GM12865 (cell line): ENCODE measurements at regions not wholly inside any gene's neighbourhood (a gene's known extent, or its start where the extent isn't known, plus 50 kb on each side); places are given as distances from the start of the nearest gene placed in this dataset.

Source experiments
- DNase-seq: peaks from one replicate; pipeline ENCODE4 v3.0.0; 2010; ENCODE audit warnings: low read depth
- H3K4me3 ChIP-seq: 2 replicates; pipeline ENCODE4 v1.5.1; 2011; ENCODE audit warnings: mild to moderate bottlenecking, low read depth, low read length, control low read depth
- TF ChIP-seq, protein P1 (sequence below): IDR thresholded peaks from 2 replicates; pipeline ENCODE4 v1.5.1; 2011; ENCODE audit warnings: low read length, control low read depth, low read depth, inconsistent platforms; ENCODE audit not compliant: insufficient read depth; ENCODE audit errors: missing control alignments

DNA sequence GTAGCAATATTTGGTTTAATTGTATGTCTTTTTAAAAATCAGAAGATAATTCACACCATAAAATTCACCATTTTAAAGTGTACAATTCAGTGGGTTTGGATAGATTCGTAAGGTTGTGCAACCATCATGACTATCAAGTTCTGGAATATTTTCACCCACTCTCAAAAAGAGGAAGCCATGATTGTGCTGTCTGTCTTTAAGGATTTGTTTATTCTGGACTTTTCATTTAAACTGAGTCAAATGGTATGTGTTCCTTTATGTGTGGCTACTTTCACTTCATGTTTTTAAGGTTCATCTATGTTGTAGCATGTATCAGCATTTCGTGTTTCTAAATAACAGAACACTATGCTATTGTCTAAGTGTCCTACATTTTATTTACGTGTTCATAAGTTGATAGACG, 68.1 kb upstream of the CPHXL start:
- no peak for DNase-seq
- TF ChIP-seq, protein P1, sequence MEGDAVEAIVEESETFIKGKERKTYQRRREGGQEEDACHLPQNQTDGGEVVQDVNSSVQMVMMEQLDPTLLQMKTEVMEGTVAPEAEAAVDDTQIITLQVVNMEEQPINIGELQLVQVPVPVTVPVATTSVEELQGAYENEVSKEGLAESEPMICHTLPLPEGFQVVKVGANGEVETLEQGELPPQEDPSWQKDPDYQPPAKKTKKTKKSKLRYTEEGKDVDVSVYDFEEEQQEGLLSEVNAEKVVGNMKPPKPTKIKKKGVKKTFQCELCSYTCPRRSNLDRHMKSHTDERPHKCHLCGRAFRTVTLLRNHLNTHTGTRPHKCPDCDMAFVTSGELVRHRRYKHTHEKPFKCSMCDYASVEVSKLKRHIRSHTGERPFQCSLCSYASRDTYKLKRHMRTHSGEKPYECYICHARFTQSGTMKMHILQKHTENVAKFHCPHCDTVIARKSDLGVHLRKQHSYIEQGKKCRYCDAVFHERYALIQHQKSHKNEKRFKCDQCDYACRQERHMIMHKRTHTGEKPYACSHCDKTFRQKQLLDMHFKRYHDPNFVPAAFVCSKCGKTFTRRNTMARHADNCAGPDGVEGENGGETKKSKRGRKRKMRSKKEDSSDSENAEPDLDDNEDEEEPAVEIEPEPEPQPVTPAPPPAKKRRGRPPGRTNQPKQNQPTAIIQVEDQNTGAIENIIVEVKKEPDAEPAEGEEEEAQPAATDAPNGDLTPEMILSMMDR = no peak
- no peak overlapping the region for H3K4me3 ChIP-seq

DNA sequence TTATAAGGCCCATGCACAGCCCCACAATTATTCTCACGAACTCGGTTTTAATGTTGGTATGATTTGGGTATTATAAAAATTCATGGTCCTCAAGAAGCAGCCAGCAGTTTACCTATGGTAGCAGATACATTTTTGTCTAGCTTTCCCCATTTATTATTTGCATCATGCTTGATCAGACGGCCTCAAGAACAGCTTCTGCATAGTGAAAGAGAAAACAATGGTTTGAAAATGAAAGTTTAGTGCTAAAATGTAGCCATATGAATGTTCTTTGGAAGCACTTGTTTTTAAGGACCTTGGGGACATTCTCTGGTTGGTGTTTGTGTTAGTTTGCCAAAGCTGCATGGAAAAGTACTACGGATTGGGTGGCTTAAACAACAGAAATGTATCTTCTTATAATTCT, 72.4 kb upstream of the CPHXL start:
- H3K4me3 ChIP-seq = no peak overlapping the region
- peak; percentile 26 for DNase-seq
- TF ChIP-seq, protein P1 = no peak

DNA sequence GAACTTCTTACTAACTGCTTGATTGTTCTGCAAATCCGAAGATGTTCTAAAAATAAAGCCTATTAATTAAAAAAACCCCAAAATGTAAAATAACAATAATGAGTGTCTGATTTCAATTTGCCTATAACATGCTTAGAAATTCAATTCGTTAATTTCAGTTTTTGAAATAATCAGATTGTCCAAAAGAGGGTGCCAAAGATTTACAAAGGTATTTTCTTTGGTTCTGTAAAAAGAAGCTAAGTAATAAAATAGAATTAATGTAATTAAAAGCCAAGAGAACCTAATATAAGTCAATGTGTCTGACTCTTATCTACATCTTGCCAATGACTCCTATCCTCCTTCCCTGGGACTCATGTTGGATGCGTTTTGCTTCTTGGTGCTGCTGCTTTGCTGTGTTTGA, 75.0 kb upstream of the CPHXL start:
- DNase-seq = no peak
- no peak overlapping the region for H3K4me3 ChIP-seq
- TF ChIP-seq, protein P1 = no peak

DNA sequence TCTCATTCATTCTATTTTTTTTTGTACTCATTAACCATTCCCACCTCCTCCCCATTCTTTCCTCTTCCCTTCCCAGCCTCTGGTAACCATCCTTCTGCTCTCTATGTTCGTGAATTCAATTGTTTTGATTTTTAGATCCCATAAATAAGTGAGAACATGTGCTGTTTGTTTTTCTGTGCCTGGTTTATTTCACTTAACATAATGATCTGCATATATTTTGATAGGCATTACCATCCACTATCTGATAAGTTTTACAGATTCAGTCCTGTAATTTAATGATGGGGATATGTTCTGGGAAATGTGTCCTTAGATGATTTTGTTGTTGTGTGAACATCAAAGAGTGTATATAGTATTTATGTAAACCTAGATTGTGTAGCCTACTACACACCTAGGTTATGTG, 77.5 kb upstream of the CPHXL start:
- TF ChIP-seq, protein P1 = no peak
- no peak overlapping the region for H3K4me3 ChIP-seq
- no peak for DNase-seq

DNA sequence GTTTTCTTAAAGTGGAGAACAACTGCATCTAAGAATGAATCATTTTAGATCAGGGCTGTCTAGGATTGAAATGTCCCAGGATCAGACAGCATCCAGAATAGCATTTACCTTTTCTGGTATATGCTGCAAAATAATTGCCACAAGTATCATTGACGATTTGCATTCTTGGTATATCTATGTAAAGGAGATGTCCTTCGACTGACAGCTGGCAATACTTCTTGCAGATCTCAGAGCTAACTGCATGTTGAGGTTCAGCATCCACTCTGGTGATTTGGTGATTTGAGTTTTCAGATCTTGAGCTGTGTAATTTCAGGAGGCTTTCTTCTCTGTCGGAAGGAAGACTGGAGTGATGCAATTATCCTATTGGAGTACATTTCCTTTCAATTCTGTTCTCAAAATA, 78.1 kb upstream of the CPHXL start:
- TF ChIP-seq, protein P1 = no peak
- H3K4me3 ChIP-seq = no peak overlapping the region
- DNase-seq = no peak

DNA sequence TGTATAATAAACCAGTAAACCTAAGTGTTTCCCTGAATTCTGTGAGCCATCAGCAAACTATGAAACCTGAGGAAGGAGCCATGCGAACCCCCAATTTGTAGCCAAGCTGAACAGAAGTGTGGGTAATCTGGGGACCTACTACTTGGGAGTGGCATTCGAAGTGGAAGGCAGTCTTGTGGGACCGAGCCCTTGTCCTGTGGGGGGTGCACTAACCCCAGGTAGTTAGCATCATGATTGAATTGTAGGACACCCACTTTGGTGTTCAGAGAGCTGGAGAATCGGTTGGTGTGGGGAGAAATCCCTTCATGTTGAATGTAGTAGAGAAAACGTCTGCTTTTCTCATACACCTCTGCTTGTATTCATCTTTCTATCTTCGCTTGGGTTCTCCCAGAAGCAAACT, 79.7 kb upstream of the CPHXL start:
- H3K4me3 ChIP-seq = no peak overlapping the region
- DNase-seq = no peak
- TF ChIP-seq, protein P1 = no peak

DNA sequence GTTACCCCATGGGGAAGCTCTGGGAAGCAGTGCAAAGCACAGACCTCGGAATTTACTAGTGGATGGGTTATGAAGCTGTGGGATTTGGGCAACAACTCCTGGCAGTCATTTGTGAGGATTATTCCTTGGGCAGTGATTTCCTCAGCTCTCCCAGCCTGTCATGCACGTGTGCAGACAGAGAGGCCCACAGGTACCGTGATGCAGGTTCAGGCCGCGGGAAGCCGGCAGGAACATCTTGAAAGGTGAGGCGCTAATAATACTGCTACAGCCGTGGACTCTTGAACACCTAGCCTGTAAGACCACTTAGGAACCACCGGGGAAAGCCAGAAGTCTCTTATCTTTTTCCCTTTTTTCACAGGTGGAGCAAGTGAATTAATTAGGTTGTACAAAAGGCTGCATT, 80.2 kb upstream of the CPHXL start:
- TF ChIP-seq, protein P1 = no peak
- no peak for DNase-seq
- H3K4me3 ChIP-seq = no peak overlapping the region
